ENCODE measurements at regions not wholly inside any gene's neighbourhood (a gene's known extent, or its start where the extent isn't known, plus 50 kb on each side); places are given as distances from the start of the nearest gene placed in this dataset.

DNA sequence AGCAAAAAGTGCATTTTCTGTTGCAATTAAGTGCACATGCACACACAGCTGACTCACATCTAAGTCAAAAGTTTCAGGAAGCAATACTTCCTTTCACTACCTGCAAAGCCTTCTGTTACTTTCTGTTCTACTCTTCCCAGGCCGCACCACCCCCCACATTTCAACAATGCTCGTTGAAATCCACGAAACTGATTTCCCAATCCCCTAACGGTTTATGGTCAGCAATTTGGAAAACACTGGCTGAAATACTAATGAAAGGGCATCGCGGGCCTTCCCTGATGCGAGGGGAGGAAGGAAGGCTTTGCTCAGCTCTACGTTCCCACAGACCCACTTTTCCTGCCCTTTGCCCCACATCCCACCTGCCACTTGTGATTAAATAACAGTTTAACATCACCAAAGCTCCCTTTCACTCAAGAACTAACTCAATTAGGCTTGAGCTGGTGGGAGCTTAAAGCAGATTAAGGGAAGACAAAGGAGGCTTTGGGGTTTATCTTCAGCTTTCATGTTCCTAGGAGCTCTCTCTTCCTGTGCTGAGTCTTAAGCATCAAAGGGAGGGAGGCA, 243.2 kb upstream of the RAB4A start:
- H4K20me1 ChIP-seq (ENCODE audit: insufficient read depth, poor library complexity, severe bottlenecking) = no peaks in the 10 kb centered on the region
- H2AFZ ChIP-seq = peak overlapping the region; percentile 45
- peak; percentile 59 for DNase-seq (ENCODE audit: low spot score)
- H3K9me2 ChIP-seq (replicated peaks; ENCODE audit: insufficient read depth) = no peaks in the 10 kb centered on the region
- TF ChIP-seq EZH2phosphoT487 (IDR thresholded peaks at IDR 0.05; ENCODE audit: low read depth, severe bottlenecking, unreplicated experiment) (no peak), EZH2 (IDR thresholded peaks at IDR 0.05; ENCODE audit: borderline replicate concordance) (no peak)
- TF ChIP-seq, protein P1, sequence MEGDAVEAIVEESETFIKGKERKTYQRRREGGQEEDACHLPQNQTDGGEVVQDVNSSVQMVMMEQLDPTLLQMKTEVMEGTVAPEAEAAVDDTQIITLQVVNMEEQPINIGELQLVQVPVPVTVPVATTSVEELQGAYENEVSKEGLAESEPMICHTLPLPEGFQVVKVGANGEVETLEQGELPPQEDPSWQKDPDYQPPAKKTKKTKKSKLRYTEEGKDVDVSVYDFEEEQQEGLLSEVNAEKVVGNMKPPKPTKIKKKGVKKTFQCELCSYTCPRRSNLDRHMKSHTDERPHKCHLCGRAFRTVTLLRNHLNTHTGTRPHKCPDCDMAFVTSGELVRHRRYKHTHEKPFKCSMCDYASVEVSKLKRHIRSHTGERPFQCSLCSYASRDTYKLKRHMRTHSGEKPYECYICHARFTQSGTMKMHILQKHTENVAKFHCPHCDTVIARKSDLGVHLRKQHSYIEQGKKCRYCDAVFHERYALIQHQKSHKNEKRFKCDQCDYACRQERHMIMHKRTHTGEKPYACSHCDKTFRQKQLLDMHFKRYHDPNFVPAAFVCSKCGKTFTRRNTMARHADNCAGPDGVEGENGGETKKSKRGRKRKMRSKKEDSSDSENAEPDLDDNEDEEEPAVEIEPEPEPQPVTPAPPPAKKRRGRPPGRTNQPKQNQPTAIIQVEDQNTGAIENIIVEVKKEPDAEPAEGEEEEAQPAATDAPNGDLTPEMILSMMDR (IDR thresholded peaks at IDR 0.05; ENCODE audit: poor library complexity) = no peak
- H3K79me2 ChIP-seq = no peaks in the 10 kb centered on the region
- peaks cover 18% of the 10 kb centered on the region for H3K4me1 ChIP-seq (ENCODE audit: insufficient read depth)
- no peaks in the 10 kb centered on the region for H3K36me3 ChIP-seq (replicated peaks; ENCODE audit: insufficient read depth, low read depth)
- peak overlapping the region; percentile 49 for H3K4me2 ChIP-seq
- no peak overlapping the region for H3K4me3 ChIP-seq
- peak overlapping the region; percentile 59 for H3K27ac ChIP-seq
- 28% methylated on average over 8 of the region's 8 CpGs for WGBS (ENCODE audit: low lambda C conversion rate, missing lambda C conversion rate)
- H3K9me3 ChIP-seq (ENCODE audit: low read depth) = no peaks in the 10 kb centered on the region
- H3K27me3 ChIP-seq = no peaks in the 10 kb centered on the region

DNA sequence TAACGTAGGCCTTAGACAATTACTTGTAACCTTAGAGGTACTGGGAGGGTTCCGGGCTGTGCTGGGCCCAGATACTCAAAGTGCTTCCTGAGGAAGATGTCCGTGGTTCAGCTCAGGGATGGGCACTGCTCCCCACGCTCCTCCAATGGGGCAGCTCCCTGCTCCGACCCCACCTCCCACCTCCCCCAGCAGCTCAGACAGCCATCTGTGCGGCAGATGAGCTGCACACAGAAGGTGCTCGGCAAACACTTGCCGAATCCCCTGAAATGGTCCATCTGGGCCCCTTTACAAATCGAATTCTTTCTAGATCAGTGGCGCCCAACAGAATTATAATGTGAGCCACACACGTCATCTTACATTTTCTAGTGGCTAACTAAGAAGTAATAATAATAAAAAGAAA, 242.4 kb upstream of the RAB4A start:
- Histone ChIP-seq H3K4me3 (no peak overlapping the region), H3K27ac (no peak overlapping the region), H3K9me2 (replicated peaks; ENCODE audit: insufficient read depth) (no peaks in the 10 kb centered on the region), H3K9me3 (ENCODE audit: low read depth) (no peaks in the 10 kb centered on the region), H2AFZ (no peak overlapping the region), H3K4me1 (ENCODE audit: insufficient read depth) (peaks cover 18% of the 10 kb centered on the region), H4K20me1 (ENCODE audit: insufficient read depth, poor library complexity, severe bottlenecking) (no peaks in the 10 kb centered on the region), H3K36me3 (replicated peaks; ENCODE audit: insufficient read depth, low read depth) (no peaks in the 10 kb centered on the region), H3K79me2 (no peaks in the 10 kb centered on the region), H3K27me3 (no peaks in the 10 kb centered on the region), H3K4me2 (no peak overlapping the region)
- WGBS (ENCODE audit: low lambda C conversion rate, missing lambda C conversion rate) = 71% methylated on average over 11 of the region's 11 CpGs
- TF ChIP-seq, protein P1 (IDR thresholded peaks at IDR 0.05; ENCODE audit: poor library complexity) = no peak
- TF ChIP-seq EZH2 (IDR thresholded peaks at IDR 0.05; ENCODE audit: borderline replicate concordance) = no peak
- TF ChIP-seq EZH2phosphoT487 (IDR thresholded peaks at IDR 0.05; ENCODE audit: low read depth, severe bottlenecking, unreplicated experiment) = no peak
- no peak for DNase-seq (ENCODE audit: low spot score)

DNA sequence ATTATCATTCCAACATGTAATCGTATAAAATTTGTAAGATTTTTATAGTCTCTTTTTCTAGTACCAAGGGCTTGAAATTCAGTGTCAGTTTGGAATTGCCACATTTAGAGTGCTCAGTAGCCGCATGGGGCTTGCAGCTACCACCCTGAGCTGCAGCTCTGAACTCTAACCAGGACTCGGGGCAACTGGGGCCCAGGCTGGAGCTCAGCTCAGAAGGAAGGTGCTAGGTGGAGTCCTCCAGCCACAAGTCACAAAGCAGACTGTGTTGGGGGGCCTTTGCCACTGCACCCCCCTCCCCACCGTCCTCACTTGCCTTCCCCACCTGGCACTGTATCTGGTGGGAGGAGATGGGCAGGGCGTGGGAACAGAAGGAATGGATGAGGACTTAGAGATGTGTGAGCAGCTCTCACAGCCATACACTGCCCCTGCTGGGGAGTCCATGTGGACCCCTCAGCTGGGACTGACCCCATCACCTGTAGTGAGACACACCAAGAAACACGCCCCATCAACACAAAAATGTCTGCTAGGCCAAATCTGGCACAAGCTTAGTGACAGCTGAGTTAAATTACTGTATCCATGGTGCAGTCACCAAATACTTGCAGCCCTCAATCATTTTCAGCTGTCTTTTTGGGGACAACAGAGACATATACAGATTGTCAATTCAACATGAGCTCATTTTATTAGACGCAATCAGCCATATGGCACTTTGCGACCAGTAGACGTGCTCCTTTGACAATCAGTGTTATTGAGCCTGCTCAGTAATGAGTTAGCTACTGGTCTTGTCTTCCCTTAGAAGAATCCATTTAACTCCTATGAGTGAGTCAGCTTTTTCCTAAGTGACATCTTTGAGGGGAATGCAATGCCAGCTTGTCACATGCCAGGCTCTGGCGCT, 241.7 kb upstream of the RAB4A start:
- Histone ChIP-seq H3K27me3 (no peaks in the 10 kb centered on the region), H3K9me2 (replicated peaks; ENCODE audit: insufficient read depth) (no peaks in the 10 kb centered on the region), H3K4me2 (no peak overlapping the region), H3K4me1 (ENCODE audit: insufficient read depth) (peaks cover 18% of the 10 kb centered on the region), H3K4me3 (no peak overlapping the region), H2AFZ (no peak overlapping the region), H3K27ac (no peak overlapping the region), H4K20me1 (ENCODE audit: insufficient read depth, poor library complexity, severe bottlenecking) (no peaks in the 10 kb centered on the region), H3K79me2 (no peaks in the 10 kb centered on the region), H3K9me3 (ENCODE audit: low read depth) (no peaks in the 10 kb centered on the region), H3K36me3 (replicated peaks; ENCODE audit: insufficient read depth, low read depth) (no peaks in the 10 kb centered on the region)
- TF ChIP-seq EZH2phosphoT487 (IDR thresholded peaks at IDR 0.05; ENCODE audit: low read depth, severe bottlenecking, unreplicated experiment) (no peak), EZH2 (IDR thresholded peaks at IDR 0.05; ENCODE audit: borderline replicate concordance) (no peak)
- TF ChIP-seq, protein P1 (IDR thresholded peaks at IDR 0.05; ENCODE audit: poor library complexity) = no peak
- WGBS (ENCODE audit: low lambda C conversion rate, missing lambda C conversion rate) = 92% methylated on average over 9 of the region's 10 CpGs
- no peak for DNase-seq (ENCODE audit: low spot score)

All from hepatocyte (in vitro differentiated cells).